ENCODE measurements at regions not wholly inside any gene's neighbourhood (a gene's known extent, or its start where the extent isn't known, plus 50 kb on each side); places are given as distances from the start of the nearest gene placed in this dataset.

GRCh38 chr1:239593527-239593926, 207.2 kb downstream of the CHRM3 start:
- DNase-seq (ENCODE audit: low read depth in 2 of 3, low spot score in 1 of 3): no peak

- DNase-seq (ENCODE audit: low read depth in 2 of 3, low spot score in 1 of 3): no peak
Measured at GRCh38 chr1:239600588-239600987, 214.2 kb downstream of the CHRM3 start.

GRCh38 chr1:239601108-239601507, 214.7 kb downstream of the CHRM3 start:
- no peak for DNase-seq (ENCODE audit: low read depth in 2 of 3, low spot score in 1 of 3)

- DNase-seq (ENCODE audit: low read depth in 2 of 3, low spot score in 1 of 3): no peak
Measured at GRCh38 chr1:239603530-239603929, 217.2 kb downstream of the CHRM3 start.

GRCh38 chr1:239606850-239607400, 220.6 kb downstream of the CHRM3 start:
- DNase-seq (ENCODE audit: low read depth in 2 of 3, low spot score in 1 of 3): no peak

- DNase-seq (ENCODE audit: low read depth in 2 of 3, low spot score in 1 of 3): no peak
Measured at GRCh38 chr1:239608469-239608868, 222.1 kb downstream of the CHRM3 start.

- DNase-seq (ENCODE audit: low read depth in 2 of 3, low spot score in 1 of 3): no peak
Measured at GRCh38 chr1:239612379-239612778, 226.0 kb downstream of the CHRM3 start.

- no peak for DNase-seq (ENCODE audit: low read depth in 2 of 3, low spot score in 1 of 3)
Measured at GRCh38 chr1:239616673-239617072, 230.3 kb downstream of the CHRM3 start.

GRCh38 chr1:239617259-239617658, 230.9 kb downstream of the CHRM3 start:
- no peak for DNase-seq (ENCODE audit: low read depth in 2 of 3, low spot score in 1 of 3)

GRCh38 chr1:239617731-239618130, 231.4 kb downstream of the CHRM3 start:
- no peak for DNase-seq (ENCODE audit: low read depth in 2 of 3, low spot score in 1 of 3)

- DNase-seq (ENCODE audit: low read depth in 2 of 3, low spot score in 1 of 3): no peak
Measured at GRCh38 chr1:239619190-239619589, 232.8 kb downstream of the CHRM3 start.

GRCh38 chr1:239630767-239631166, 244.4 kb downstream of the CHRM3 start:
- DNase-seq (ENCODE audit: low read depth in 2 of 3, low spot score in 1 of 3): no peak

GRCh38 chr1:239633432-239633831, 247.1 kb downstream of the CHRM3 start:
- no peak for DNase-seq (ENCODE audit: low read depth in 2 of 3, low spot score in 1 of 3)

- DNase-seq (ENCODE audit: low read depth in 2 of 3, low spot score in 1 of 3): no peak
Measured at GRCh38 chr1:239635276-239635675, 248.9 kb downstream of the CHRM3 start.

GRCh38 chr1:239636347-239636746, 250.0 kb downstream of the CHRM3 start:
- DNase-seq (ENCODE audit: low read depth in 2 of 3, low spot score in 1 of 3): no peak

- no peak for DNase-seq (ENCODE audit: low read depth in 2 of 3, low spot score in 1 of 3)
Measured at GRCh38 chr1:239644604-239645003, 258.2 kb downstream of the CHRM3 start.

GRCh38 chr1:239647045-239647444, 260.7 kb downstream of the CHRM3 start:
- no peak for DNase-seq (ENCODE audit: low read depth in 2 of 3, low spot score in 1 of 3)

- DNase-seq (ENCODE audit: low read depth in 2 of 3, low spot score in 1 of 3): no peak
Measured at GRCh38 chr1:239647964-239648632, 261.7 kb downstream of the CHRM3 start.

- DNase-seq (ENCODE audit: low read depth in 2 of 3, low spot score in 1 of 3): no peak
Measured at GRCh38 chr1:239655023-239655422, 268.7 kb downstream of the CHRM3 start.

GRCh38 chr1:239657291-239657690, 270.9 kb downstream of the CHRM3 start:
- DNase-seq (ENCODE audit: low read depth in 2 of 3, low spot score in 1 of 3): no peak

- DNase-seq (ENCODE audit: low read depth in 2 of 3, low spot score in 1 of 3): no peak
Measured at GRCh38 chr1:239662950-239663349, 276.6 kb downstream of the CHRM3 start.

- no peak for DNase-seq (ENCODE audit: low read depth in 2 of 3, low spot score in 1 of 3)
Measured at GRCh38 chr1:239672256-239672655, 285.9 kb downstream of the CHRM3 start.

- no peak for DNase-seq (ENCODE audit: low read depth in 2 of 3, low spot score in 1 of 3)
Measured at GRCh38 chr1:239675735-239676134, 289.4 kb downstream of the CHRM3 start.
